Stimulated activated CD4-positive, alpha-beta T cell treated with anti-CD3 and anti-CD28 coated beads, Interleukin-2, amount 100 ng/mL, for 4 hours (primary cell): ENCODE measurements at regions not wholly inside any gene's neighbourhood (a gene's known extent, or its start where the extent isn't known, plus 50 kb on each side); places are given as distances from the start of the nearest gene placed in this dataset.
A peak's percentile ranks its signal among the peaks of the same experiment; 100 is the strongest.
"Not testable (repeated sequence)": the region's sequence is repeated elsewhere in the genome, so short reads cannot be mapped to it uniquely, and the experiment has no call there.

ENCODE experiments used
- DNase-seq: peaks from one replicate; pipeline ENCODE4 v3.0.0-alpha.2; 2020; ENCODE audit warnings: low read depth

DNA sequence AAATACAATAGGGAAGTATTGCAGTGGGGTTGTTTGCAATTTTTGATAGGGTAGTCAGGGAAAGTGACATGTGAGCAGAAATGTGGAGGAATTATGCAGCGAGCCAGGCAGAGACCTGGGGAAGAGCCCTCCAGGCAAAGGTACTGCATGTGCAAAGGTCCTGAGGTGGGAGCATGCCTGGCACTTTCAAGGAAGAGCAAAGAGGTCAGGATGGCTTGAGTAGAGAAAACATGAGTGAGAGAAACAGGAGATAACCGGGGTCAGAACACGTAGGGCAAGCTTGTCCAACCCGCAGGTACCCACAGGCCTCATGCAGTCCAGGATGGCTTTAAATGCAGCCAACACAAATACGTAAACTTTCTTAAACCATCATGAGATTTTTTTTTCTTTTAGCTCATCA is 71.0 kb downstream of the COQ2 start:
- DNase-seq: no peak

GRCh38 chr4:83212041-83212851 is 72.4 kb downstream of the COQ2 start:
- DNase-seq: peak; percentile 66

DNA sequence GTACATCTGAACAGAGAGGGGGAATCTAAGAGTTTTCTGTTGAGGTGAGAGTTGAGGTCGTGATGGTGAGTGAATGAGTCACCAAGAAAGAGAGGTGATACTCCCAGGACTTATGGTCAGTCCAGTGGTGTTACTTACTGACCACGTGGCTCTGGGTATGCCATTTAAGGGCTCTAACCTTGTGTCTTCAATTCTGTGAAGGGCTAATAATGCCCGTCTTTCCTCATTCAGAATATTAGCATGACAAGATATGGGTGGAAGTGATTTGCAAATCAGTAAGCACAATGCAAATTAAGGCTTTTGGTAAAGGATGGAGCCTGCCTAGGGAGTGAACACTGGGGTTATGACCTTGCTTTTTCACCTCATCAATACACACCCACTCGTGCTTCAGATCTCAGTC is 75.2 kb downstream of the COQ2 start:
- DNase-seq: no peak

DNA sequence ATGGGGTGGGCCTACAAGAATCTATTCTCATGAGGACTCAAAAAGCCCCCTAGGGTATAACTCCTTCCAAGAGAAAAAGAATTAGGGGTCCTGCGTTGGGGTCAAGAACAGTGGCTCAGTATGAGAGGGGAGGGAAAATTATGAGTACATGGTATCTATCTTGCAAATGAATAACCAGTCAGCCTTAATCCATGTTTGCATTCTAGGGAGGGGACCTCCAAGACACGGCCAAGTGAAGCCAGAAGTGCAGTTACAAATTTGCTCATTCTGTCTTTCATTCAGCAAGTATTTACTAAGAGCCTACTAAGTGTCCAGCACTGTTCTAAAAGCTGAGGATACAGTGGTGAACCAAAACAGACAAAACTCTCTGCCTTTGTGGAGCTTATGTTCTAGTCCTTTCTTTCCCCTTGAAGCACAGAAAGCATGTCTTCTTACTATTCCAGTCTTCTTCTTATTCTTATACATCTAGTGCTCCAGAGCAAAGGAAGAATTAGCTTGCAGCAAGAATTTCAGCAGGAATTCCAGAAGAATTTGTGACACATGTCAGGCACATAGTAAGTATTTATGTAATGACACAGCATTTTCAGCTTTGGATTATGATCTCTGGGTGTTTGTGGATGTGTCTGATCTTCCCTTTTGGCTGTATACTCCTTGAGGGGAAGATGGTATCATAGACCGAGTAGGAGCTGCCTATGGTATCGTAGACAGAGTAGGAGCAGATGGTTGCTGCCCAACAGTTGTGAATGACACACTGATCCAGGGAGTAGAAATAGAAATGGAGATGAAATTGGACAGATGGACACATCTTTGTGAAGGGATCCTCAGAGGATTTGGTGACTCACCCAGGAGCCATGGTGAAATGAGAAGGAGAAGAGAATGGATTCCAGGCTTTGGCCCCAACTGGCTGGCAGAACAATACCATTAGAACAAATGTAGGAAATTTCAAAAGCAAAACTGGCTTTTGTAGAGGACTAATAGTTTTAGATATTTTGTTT is 75.9 kb downstream of the COQ2 start:
- DNase-seq: no peak

DNA sequence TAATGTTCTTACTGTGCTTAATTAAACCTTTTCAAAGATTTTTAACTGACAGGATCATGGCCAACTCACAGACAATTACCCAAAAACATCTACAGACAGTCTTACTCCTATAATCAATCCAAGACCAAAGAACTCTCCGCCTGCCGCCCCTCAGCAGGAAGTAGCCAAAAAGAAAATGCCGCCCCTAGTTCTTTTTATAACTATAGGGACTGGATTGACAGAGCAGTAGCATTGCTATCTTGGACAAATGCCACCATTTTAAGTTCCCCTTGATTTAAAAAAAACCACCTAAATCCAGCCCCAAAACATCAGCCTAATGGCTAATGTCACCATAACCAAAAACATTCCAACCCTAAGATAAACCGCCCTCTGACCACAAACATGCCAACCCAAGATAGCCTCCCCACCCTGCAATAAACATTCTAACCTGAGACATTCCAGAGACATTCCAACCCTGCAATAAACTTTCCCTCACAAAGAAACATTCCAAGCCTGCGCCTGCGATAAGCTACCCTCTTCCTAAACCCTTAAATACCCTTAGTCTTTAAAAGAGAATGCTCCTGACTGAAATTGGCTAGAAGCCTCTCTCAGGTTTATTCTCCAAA is 77.0 kb downstream of the COQ2 start:
- DNase-seq: no peak

DNA sequence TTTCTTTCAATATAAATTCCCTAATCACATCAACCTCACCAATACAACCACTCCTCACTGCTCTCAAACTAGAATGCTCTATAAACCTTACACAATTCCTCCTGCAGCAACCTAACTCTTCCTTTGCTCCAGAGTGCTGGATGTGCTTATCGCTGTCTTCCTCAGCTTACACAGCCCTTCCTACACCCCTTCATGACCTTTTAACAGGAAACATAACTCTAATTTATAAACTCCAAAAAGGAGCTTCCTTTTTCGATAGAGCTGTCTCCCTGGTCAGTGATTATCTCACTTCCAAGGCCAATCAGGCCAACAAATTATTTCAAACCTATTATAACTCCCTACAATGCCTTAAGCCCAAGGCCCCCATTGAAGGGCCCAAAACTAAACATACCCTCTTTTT is 78.8 kb downstream of the COQ2 start:
- DNase-seq: no peak

- no peak for DNase-seq
Measured at GRCh38 chr4:83204731-83205130, 79.9 kb downstream of the COQ2 start.

DNA sequence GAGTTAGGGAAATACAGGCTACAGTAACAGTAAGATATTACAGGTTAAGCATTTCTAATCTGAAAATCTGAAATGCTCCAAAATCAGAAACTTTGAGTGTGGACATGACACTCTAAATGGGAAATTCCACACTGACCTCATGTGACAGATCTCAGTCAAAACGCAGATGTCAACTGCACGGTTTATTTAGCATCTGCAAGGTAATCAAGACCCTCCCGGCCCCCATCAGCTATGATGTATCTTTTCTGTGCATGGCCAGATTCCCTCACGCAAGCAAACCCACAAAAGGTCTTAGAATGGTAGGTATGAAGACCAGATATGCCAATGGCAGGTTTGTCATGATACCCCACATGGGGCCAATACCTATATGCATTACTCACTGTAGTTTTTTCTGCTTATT is 82.8 kb downstream of the COQ2 start:
- DNase-seq: no peak

GRCh38 chr4:83197555-83198235 is 83.2 kb upstream of the PLAC8 start:
- DNase-seq: no peak

- DNase-seq: no peak
Measured at GRCh38 chr4:83196921-83197320, 82.4 kb upstream of the PLAC8 start.

GRCh38 chr4:83195269-83195668 is 80.7 kb upstream of the PLAC8 start:
- DNase-seq: no peak

DNA sequence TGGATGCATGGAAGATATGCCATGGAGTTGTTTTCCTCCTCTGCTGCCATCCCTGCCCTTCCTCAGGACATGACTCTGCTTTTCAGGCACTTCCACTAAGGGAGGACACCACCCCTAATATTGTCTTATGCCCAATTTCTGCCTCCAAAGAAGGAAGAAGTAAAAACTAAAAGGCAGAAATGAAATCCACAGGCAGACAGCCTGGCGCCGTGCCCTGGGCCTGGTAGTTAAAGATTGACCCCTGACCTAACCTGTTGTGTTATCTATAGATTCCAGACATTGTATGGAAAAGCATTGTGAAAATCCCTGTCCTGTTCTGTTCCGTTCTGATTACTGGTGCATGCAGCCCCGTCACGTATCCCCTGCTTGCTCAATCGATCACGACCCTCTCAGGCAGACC is 80.1 kb upstream of the PLAC8 start:
- not testable (repeated sequence) for DNase-seq

DNA sequence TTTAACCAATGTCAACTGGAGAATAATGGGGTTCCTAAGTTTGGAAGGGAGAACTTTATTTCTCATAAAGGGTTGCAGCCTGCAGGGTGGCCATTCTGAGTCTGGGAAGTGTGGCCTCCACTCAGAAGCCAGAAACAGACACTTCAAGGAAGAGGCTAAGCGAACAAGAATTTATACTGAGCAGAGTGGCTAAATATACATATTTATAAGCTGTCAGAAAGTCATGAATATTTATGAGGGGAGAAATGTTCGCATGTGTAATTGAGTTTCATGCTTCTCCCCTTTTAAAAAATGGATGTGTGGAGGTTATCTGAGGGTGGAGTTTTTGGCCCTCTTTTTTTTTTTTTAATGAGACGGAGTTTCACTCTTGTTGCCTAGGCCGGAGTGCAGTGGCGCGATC is 78.1 kb upstream of the PLAC8 start:
- DNase-seq: no peak

GRCh38 chr4:83191026-83191425 is 76.5 kb upstream of the PLAC8 start:
- no peak for DNase-seq

- DNase-seq: no peak
Measured at GRCh38 chr4:83189631-83190136, 75.2 kb upstream of the PLAC8 start.

DNA sequence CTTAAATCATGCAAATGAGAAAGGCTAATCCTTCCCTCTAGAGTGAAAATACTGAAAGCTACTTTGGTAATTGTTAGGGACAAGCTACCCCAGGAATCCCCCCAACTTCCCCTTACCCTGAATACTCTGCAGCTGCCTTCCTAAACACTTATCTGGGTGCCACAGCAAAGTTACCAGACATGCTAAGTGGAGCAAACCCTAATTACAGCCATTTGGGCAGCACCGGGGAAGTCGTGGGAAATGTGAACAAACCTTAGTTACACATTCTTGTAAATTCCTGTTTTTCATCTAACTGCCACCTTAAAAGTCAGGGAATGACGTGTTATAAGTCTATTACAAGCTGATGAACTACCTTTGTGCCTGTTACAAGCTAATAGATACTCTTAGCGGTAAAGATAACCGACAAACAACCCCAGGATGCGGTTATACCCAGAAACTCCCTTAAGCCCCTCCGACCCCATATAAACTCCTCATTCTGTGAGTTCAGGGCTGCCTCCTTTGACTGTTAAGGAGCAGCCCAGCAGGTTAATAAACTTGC is 66.0 kb upstream of the PLAC8 start:
- DNase-seq: no peak

DNA sequence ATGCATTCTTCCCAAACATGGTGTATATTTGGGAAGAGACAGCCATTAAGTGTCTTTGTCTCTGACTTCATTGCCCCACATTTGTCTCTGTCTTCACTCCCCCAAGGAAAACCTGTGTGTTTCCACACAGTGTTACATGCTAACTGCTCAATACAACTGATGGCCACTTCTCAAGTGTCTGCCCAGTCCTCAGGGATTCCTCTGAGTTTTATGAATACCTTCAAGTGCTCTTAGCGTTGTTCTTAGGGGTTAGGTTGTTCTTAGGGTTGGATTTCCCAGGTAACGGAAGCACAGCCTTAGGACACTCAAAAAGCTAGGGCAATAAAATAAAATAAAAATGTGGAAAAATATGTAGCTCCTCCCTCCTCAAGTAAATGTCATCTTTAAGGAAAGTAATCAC is 64.7 kb upstream of the PLAC8 start:
- no peak for DNase-seq

DNA sequence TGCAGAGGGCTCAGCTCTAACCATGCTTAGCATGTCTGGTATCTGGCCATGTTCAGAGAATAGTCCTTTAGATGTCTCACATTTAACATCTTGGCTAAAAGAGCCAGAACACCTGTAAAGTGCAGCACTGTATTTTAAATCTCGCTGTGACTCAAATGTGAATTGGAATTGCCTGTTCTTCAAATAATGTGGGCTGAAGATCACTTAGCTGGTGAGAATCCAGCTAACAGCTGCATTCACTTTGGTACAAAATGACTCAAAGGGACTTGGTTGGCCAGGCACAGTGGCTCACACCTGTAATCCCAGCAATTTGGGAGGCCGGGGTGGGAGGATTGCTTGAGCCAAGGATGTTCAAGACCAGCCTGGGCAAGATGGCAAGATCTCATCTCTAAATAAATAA is 63.5 kb upstream of the PLAC8 start:
- DNase-seq: no peak

- DNase-seq: no peak
Measured at GRCh38 chr4:83177182-83177581, 62.7 kb upstream of the PLAC8 start.

DNA sequence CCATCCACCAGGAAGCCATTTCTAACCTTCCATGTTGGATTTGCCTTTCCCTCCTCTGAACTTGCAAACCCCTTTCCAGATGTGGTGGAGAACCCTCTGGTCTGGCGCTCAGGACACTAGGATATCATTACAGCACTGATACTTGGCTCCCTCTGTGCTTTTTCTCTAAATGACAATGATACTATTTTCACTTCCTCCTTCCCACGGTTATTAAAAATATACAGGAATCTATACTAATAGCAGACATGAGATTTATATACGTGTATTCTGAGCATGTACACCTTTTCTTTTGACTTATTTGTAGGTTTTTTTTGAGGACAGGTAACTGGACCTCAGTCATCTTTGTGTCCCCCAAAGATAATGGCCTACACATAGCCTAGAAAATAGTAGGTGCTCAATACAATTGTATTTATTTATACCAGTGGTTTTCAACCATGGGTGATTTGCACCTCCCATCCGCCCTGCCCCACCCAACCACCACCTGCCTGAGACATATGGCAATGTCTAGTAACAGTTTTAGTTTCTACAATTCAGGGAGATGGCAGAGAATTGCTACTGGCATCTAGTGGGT is 60.4 kb upstream of the PLAC8 start:
- no peak for DNase-seq

DNA sequence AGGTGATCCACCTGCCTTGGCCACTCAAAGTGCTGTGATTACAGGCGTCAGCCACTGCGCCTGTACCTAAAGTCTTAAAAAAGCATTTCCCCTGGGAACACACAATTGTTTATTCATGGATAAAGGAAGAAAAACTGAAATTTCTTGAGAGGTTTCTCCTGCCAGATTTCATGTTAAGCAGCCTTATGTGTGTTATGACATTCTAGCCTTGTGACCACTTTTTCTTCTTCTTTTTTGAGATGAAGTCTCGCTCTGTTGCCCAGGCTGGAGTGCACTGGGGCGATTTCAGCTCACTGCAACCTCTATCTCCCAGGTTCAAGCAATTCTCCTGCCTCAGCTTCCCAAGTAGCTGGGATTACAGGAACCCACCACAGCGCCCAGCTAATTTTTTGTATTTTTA is 57.8 kb upstream of the PLAC8 start:
- no peak for DNase-seq
